ENCODE measurements at regions not wholly inside any gene's neighbourhood (a gene's known extent, or its start where the extent isn't known, plus 50 kb on each side); places are given as distances from the start of the nearest gene placed in this dataset.

GRCh38 chr3:117133066-117133465, 423.5 kb downstream of the TUSC7 start:
- Mint-ChIP-seq H3K27me3 (no peaks in the 10 kb centered on the region), H3K4me1 (ENCODE audit: low read depth) (no peaks in the 10 kb centered on the region), H3K36me3 (no peaks in the 10 kb centered on the region), H3K9me3 (no peaks in the 10 kb centered on the region), H3K27ac (no peak overlapping the region), H3K4me3 (no peak overlapping the region)
- no peak for DNase-seq
- POLR2A ChIA-PET, result no interaction called here
- CTCF ChIA-PET, result no interaction called here
- intact Hi-C loops (cut with micrococcal nuclease), result no loop called here

GRCh38 chr3:117135207-117135606, 425.6 kb downstream of the TUSC7 start:
- no peaks in the 10 kb centered on the region for H3K36me3 Mint-ChIP-seq
- no peak overlapping the region for H3K4me3 Mint-ChIP-seq
- CTCF ChIA-PET, result no interaction called here
- no peak overlapping the region for H3K27ac Mint-ChIP-seq
- H3K27me3 Mint-ChIP-seq, result no peaks in the 10 kb centered on the region
- intact Hi-C loops (cut with micrococcal nuclease), result no loop called here
- no peaks in the 10 kb centered on the region for H3K4me1 Mint-ChIP-seq (ENCODE audit: low read depth)
- POLR2A ChIA-PET, result no interaction called here
- H3K9me3 Mint-ChIP-seq, result no peaks in the 10 kb centered on the region
- DNase-seq, result no peak

- no peaks in the 10 kb centered on the region for H3K9me3 Mint-ChIP-seq
- no peaks in the 10 kb centered on the region for H3K36me3 Mint-ChIP-seq
- intact Hi-C loops (cut with micrococcal nuclease), result no loop called here
- no peaks in the 10 kb centered on the region for H3K27me3 Mint-ChIP-seq
- H3K4me3 Mint-ChIP-seq, result no peak overlapping the region
- no peaks in the 10 kb centered on the region for H3K4me1 Mint-ChIP-seq (ENCODE audit: low read depth)
- ChIA-PET POLR2A (no interaction called here), CTCF (no interaction called here)
- no peak for DNase-seq
- no peak overlapping the region for H3K27ac Mint-ChIP-seq
Measured at GRCh38 chr3:117136003-117136402, 426.4 kb downstream of the TUSC7 start.

GRCh38 chr3:117137065-117137464, 427.5 kb downstream of the TUSC7 start:
- H3K9me3 Mint-ChIP-seq, result no peaks in the 10 kb centered on the region
- ChIA-PET POLR2A (no interaction called here), CTCF (no interaction called here)
- no peak for DNase-seq
- no peaks in the 10 kb centered on the region for H3K36me3 Mint-ChIP-seq
- intact Hi-C loops (cut with micrococcal nuclease), result no loop called here
- no peaks in the 10 kb centered on the region for H3K27me3 Mint-ChIP-seq
- no peaks in the 10 kb centered on the region for H3K4me1 Mint-ChIP-seq (ENCODE audit: low read depth)
- no peak overlapping the region for H3K4me3 Mint-ChIP-seq
- H3K27ac Mint-ChIP-seq, result no peak overlapping the region

GRCh38 chr3:117139681-117140080, 430.1 kb downstream of the TUSC7 start:
- intact Hi-C loops (cut with micrococcal nuclease), result no loop called here
- POLR2A ChIA-PET, result no interaction called here
- Mint-ChIP-seq H3K27me3 (no peaks in the 10 kb centered on the region), H3K4me1 (ENCODE audit: low read depth) (no peaks in the 10 kb centered on the region), H3K4me3 (no peak overlapping the region), H3K36me3 (no peaks in the 10 kb centered on the region), H3K9me3 (no peaks in the 10 kb centered on the region), H3K27ac (no peak overlapping the region)
- no peak for DNase-seq
- CTCF ChIA-PET, result no interaction called here

- CTCF ChIA-PET, result no interaction called here
- Mint-ChIP-seq H3K27me3 (no peaks in the 10 kb centered on the region), H3K36me3 (no peaks in the 10 kb centered on the region), H3K4me1 (ENCODE audit: low read depth) (no peaks in the 10 kb centered on the region), H3K4me3 (no peak overlapping the region), H3K27ac (no peak overlapping the region), H3K9me3 (no peaks in the 10 kb centered on the region)
- intact Hi-C loops (cut with micrococcal nuclease), result no loop called here
- POLR2A ChIA-PET, result no interaction called here
- DNase-seq, result no peak
Measured at GRCh38 chr3:117141812-117142211, 432.2 kb downstream of the TUSC7 start.

- intact Hi-C loops (cut with micrococcal nuclease), result no loop called here
- no peak for DNase-seq
- no peaks in the 10 kb centered on the region for H3K4me1 Mint-ChIP-seq (ENCODE audit: low read depth)
- ChIA-PET CTCF (interaction anchor here (0.6 kb wide), 1 partner anchor 808 kb away, joined by 3 read pairs; no protein-coding TSS in a partner anchor), POLR2A (no interaction called here)
- no peak overlapping the region for H3K4me3 Mint-ChIP-seq
- H3K27ac Mint-ChIP-seq, result no peak overlapping the region
- H3K9me3 Mint-ChIP-seq, result no peaks in the 10 kb centered on the region
- no peaks in the 10 kb centered on the region for H3K36me3 Mint-ChIP-seq
- H3K27me3 Mint-ChIP-seq, result no peaks in the 10 kb centered on the region
Measured at GRCh38 chr3:117144853-117145252, 435.3 kb downstream of the TUSC7 start.

GRCh38 chr3:117145677-117146076, 436.1 kb downstream of the TUSC7 start:
- no peaks in the 10 kb centered on the region for H3K4me1 Mint-ChIP-seq (ENCODE audit: low read depth)
- intact Hi-C loops (cut with micrococcal nuclease), result no loop called here
- H3K4me3 Mint-ChIP-seq, result no peak overlapping the region
- H3K27me3 Mint-ChIP-seq, result no peaks in the 10 kb centered on the region
- H3K27ac Mint-ChIP-seq, result no peak overlapping the region
- CTCF ChIA-PET, result no interaction called here
- H3K9me3 Mint-ChIP-seq, result no peaks in the 10 kb centered on the region
- DNase-seq, result no peak
- H3K36me3 Mint-ChIP-seq, result no peaks in the 10 kb centered on the region
- POLR2A ChIA-PET, result no interaction called here

- Mint-ChIP-seq H3K4me3 (no peak overlapping the region), H3K27me3 (no peaks in the 10 kb centered on the region), H3K4me1 (ENCODE audit: low read depth) (no peaks in the 10 kb centered on the region), H3K27ac (no peak overlapping the region), H3K36me3 (no peaks in the 10 kb centered on the region), H3K9me3 (peaks cover under 1% of the 10 kb centered on the region)
- ChIA-PET POLR2A (no interaction called here), CTCF (no interaction called here)
- intact Hi-C loops (cut with micrococcal nuclease), result no loop called here
- no peak for DNase-seq
Measured at GRCh38 chr3:117146571-117146970, 437.0 kb downstream of the TUSC7 start.

GRCh38 chr3:117149584-117149983, 440.0 kb downstream of the TUSC7 start:
- POLR2A ChIA-PET, result no interaction called here
- Mint-ChIP-seq H3K9me3 (peaks cover 5% of the 10 kb centered on the region), H3K27me3 (no peaks in the 10 kb centered on the region), H3K4me3 (no peak overlapping the region), H3K27ac (no peak overlapping the region), H3K36me3 (no peaks in the 10 kb centered on the region), H3K4me1 (ENCODE audit: low read depth) (no peaks in the 10 kb centered on the region)
- CTCF ChIA-PET, result no interaction called here
- DNase-seq, result no peak
- intact Hi-C loops (cut with micrococcal nuclease), result no loop called here

- H3K4me3 Mint-ChIP-seq, result no peak overlapping the region
- H3K27me3 Mint-ChIP-seq, result no peaks in the 10 kb centered on the region
- ChIA-PET POLR2A (no interaction called here), CTCF (no interaction called here)
- intact Hi-C loops (cut with micrococcal nuclease), result no loop called here
- no peaks in the 10 kb centered on the region for H3K36me3 Mint-ChIP-seq
- H3K27ac Mint-ChIP-seq, result no peak overlapping the region
- peaks cover 5% of the 10 kb centered on the region for H3K9me3 Mint-ChIP-seq
- no peaks in the 10 kb centered on the region for H3K4me1 Mint-ChIP-seq (ENCODE audit: low read depth)
- DNase-seq, result no peak
Measured at GRCh38 chr3:117150628-117151027, 441.0 kb downstream of the TUSC7 start.

- Mint-ChIP-seq H3K27ac (no peak overlapping the region), H3K36me3 (no peaks in the 10 kb centered on the region), H3K4me1 (ENCODE audit: low read depth) (no peaks in the 10 kb centered on the region), H3K4me3 (no peak overlapping the region), H3K9me3 (peaks cover 1% of the 10 kb centered on the region), H3K27me3 (no peaks in the 10 kb centered on the region)
- ChIA-PET CTCF (no interaction called here), POLR2A (no interaction called here)
- DNase-seq, result no peak
- intact Hi-C loops (cut with micrococcal nuclease), result no loop called here
Measured at GRCh38 chr3:117160176-117160575, 450.6 kb downstream of the TUSC7 start.

- Mint-ChIP-seq H3K9me3 (peaks cover 13% of the 10 kb centered on the region), H3K4me3 (no peak overlapping the region), H3K27ac (no peak overlapping the region), H3K4me1 (ENCODE audit: low read depth) (no peaks in the 10 kb centered on the region), H3K27me3 (no peaks in the 10 kb centered on the region), H3K36me3 (no peaks in the 10 kb centered on the region)
- DNase-seq, result no peak
- CTCF ChIA-PET, result no interaction called here
- intact Hi-C loops (cut with micrococcal nuclease), result no loop called here
- POLR2A ChIA-PET, result no interaction called here
Measured at GRCh38 chr3:117161816-117162215, 452.2 kb downstream of the TUSC7 start.

- Mint-ChIP-seq H3K36me3 (no peaks in the 10 kb centered on the region), H3K4me3 (no peak overlapping the region), H3K27ac (no peak overlapping the region), H3K4me1 (ENCODE audit: low read depth) (no peaks in the 10 kb centered on the region), H3K27me3 (no peaks in the 10 kb centered on the region), H3K9me3 (peaks cover 17% of the 10 kb centered on the region)
- DNase-seq, result no peak
- CTCF ChIA-PET, result no interaction called here
- POLR2A ChIA-PET, result no interaction called here
- intact Hi-C loops (cut with micrococcal nuclease), result no loop called here
Measured at GRCh38 chr3:117165176-117165575, 455.6 kb downstream of the TUSC7 start.
